ENCODE measurements at regions not wholly inside any gene's neighbourhood (a gene's known extent, or its start where the extent isn't known, plus 50 kb on each side); places are given as distances from the start of the nearest gene placed in this dataset.

- H3K27ac ChIP-seq: no peak overlapping the region
- no peak for TF ChIP-seq CTCF (conservative IDR thresholded peaks at IDR 0.05)
Observed at GRCh38 chr20:39943336-39943735, 745.7 kb downstream of the MAFB start.

- TF ChIP-seq CTCF (conservative IDR thresholded peaks at IDR 0.05): no peak
- H3K27ac ChIP-seq: no peak overlapping the region
Observed at GRCh38 chr20:39941245-39941644, 747.8 kb downstream of the MAFB start.

- no peak for TF ChIP-seq CTCF (conservative IDR thresholded peaks at IDR 0.05)
- no peak overlapping the region for H3K27ac ChIP-seq
Observed at GRCh38 chr20:39939241-39939865, 749.7 kb downstream of the MAFB start.

- no peak overlapping the region for H3K27ac ChIP-seq
- no peak for TF ChIP-seq CTCF (conservative IDR thresholded peaks at IDR 0.05)
Observed at GRCh38 chr20:39936401-39936800, 752.6 kb downstream of the MAFB start.

DNA sequence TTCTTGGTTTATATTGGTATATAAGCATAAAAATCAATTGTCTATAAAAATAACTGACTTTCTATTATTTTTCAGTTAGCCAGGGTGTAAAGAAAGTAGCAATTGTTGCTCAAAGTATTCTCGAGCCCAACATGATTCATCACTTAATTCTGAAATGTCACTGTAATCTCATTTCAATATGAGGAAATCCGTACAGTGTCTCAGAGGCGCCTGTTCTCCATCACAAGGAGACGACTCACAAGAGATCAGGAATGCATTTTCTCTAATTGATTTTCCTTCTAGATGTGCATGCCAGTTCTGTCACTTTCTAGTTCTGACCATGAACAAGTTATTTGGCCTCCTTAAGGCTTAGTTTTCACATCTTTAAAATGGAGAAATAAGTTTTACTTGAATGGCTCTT is 753.1 kb downstream of the MAFB start:
- no peak for TF ChIP-seq CTCF (conservative IDR thresholded peaks at IDR 0.05)
- H3K27ac ChIP-seq: no peak overlapping the region

- no peak for TF ChIP-seq CTCF (conservative IDR thresholded peaks at IDR 0.05)
- no peak overlapping the region for H3K27ac ChIP-seq
Observed at GRCh38 chr20:39916236-39916765, 772.7 kb downstream of the MAFB start.

GRCh38 chr20:39913274-39913673 is 775.8 kb downstream of the MAFB start:
- no peak for TF ChIP-seq CTCF (conservative IDR thresholded peaks at IDR 0.05)

More at GRCh38 chr20:39913274-39913673, 775.8 kb downstream of the MAFB start:
- H3K27ac ChIP-seq: no peak overlapping the region

Data from VCaP (cell line).